GM19328 (cell line): ENCODE measurements at regions not wholly inside any gene's neighbourhood (a gene's known extent, or its start where the extent isn't known, plus 50 kb on each side); places are given as distances from the start of the nearest gene placed in this dataset.
A peak's percentile ranks its signal among the peaks of the same experiment; 100 is the strongest.
"Not testable (repeated sequence)": the region's sequence is repeated elsewhere in the genome, so short reads cannot be mapped to it uniquely, and the experiment has no call there.

ENCODE experiments used
- ATAC-seq: cut with Tn5 transposase; IDR thresholded peaks from one replicate; pipeline ENCODE4 v1.9.1; 2021; ENCODE audit warnings: mild to moderate bottlenecking, moderate library complexity; ENCODE audit not compliant: unreplicated experiment

DNA sequence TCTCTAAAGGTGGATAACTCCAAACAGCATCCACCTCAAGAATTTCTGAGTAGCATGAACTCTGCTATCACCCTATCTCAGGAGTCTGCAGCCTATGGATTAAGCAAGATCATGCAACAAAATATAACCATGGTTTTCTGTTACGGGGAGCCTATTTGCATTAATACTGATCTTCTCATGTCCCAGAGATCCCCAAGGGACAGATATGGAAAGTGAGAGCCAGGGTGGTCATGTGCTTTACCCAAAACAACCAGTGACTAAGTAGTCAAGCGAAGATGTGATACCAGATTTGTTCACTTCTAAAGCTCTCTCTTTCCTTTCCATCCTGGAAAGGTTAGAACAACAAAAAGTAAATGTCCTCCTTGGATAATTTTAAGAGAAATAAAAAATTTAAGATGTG lies 125.1 kb downstream of the PRRX1 start:
- no peak for ATAC-seq

DNA sequence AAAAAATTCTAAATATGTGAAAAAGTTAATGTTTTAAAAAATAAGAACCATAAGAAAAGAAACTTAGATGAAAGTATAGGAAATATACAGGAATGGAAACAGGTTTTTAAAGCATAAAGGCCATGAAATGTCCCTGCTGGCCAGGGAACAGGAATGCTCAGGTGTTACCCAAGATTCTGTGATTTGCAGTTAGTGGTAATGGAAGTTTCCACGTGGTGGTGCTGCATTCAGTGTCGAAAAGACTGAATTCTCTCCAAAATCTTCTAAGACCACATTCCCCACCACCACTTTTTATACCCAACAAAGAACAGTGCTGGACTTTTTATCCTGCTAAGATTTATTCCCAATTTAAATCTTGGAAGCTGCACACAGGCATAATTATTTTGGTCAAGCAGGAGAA lies 126.2 kb downstream of the PRRX1 start:
- ATAC-seq: no peak

DNA sequence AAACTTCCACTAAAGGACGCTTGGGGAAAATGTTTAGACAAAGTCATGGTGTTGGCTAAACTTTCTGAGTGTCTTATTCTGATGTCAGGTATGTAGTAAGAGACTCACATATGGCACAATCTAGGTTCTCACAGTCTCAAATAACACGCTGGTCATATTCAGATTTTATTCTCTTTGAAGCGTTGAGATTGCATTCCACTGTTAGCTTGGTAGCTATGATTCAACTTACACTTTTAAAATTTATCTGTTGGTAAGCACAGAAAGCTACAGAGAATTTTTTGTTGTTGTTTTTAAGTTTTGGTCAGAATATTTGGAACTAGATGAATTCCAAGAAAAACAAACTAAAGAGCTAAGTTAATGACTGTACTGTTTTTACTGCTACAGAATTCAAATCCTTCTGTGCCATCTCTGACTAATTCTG lies 126.7 kb downstream of the PRRX1 start:
- ATAC-seq: no peak

DNA sequence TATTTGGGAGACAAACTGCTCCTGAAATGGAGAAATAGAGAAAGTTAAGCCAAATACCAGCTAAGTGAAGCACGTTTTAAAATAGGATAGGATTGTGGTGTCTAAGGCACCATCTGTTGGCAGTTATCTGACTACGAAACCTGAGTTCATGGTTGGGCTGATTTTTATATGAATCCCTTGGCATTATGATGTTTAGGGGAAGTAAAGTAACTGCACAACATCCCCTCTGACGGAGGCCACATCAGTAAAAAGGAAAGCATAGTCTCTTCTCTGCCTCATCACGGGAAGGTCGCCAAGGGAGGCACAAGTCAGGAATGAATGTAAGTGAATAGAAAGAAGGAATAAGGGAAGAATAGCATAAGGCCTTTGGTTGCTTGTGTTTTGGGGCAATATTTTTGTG lies 128.0 kb downstream of the PRRX1 start:
- ATAC-seq: no peak

- ATAC-seq: no peak
Observed at GRCh38 chr1:170800265-170800664, 135.1 kb upstream of the MROH9 start.

GRCh38 chr1:170800812-170801211 lies 134.5 kb upstream of the MROH9 start:
- no peak for ATAC-seq

DNA sequence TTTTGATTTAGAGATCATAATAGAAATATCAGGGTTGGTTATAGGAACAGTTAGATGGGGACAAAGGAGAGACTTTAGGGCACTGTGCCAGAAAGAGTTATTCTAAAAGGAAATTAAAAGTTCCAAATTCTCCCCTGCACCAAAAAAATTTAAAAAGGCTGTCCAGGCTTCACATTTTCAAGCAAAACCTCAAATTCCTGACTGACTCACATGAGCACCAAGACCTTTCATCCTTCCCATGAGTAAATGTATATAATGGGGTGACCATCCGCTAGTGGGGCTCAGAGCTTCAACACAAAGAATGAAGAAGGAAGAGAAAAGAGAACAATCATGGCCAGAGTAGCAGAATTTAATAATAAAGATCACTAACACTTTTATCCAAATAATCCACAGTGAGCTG lies 131.6 kb upstream of the MROH9 start:
- ATAC-seq: no peak

DNA sequence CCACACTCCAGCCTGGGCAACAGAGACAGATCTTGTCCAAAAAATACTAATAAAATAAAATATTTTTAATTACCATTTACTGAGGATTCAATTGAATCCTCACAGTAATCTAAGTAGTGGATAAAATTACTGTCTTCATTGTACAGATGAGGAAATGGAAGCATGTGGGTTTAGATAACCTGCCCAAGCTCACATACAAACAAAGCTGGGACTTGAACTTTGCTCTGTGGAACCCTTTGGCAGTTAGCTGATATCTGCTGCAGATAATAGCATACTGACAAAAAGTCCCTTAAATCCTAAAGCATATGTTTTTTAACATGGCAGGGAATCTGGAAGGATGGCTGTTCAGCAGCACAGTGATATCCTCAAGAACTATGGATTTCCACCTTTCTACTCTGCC lies 130.9 kb upstream of the MROH9 start:
- ATAC-seq: no peak

GRCh38 chr1:170804879-170805278 lies 130.5 kb upstream of the MROH9 start:
- no peak for ATAC-seq

- no peak for ATAC-seq
Observed at GRCh38 chr1:170806961-170807360, 128.4 kb upstream of the MROH9 start.

GRCh38 chr1:170807432-170807831 lies 127.9 kb upstream of the MROH9 start:
- no peak for ATAC-seq

DNA sequence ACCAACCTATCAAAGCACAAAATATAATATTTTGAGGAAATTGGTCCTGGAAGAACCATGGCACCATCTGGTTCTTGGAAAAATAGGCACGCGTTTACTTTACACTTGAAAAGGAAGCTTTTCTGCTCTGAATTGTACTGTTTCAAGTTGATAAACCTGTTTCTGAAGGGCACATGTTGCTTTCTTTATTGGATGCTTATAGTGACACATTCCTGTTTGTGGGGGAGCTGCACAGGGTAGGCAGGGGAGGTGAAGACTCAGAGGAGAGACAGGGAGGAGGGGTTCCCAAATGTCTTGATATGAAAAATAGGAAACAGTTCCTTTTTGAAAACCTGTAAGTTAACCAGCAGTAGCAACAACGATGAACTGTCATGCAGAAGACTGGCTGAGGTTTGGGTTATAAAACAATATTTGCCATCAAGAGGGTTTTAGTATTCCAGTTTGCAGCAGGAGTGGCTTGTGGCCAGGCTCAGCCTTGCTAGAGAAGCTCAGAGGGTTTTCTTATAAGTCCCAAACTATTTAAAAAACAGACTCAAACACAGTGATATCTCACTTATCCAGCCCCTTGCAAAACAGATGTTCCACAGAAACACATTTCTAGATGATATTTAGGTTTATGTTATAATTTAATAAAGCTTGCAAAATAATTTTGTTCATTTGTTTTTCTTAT lies 127.0 kb upstream of the MROH9 start:
- ATAC-seq: no peak

GRCh38 chr1:170811013-170811412 lies 124.3 kb upstream of the MROH9 start:
- not testable (repeated sequence) for ATAC-seq

DNA sequence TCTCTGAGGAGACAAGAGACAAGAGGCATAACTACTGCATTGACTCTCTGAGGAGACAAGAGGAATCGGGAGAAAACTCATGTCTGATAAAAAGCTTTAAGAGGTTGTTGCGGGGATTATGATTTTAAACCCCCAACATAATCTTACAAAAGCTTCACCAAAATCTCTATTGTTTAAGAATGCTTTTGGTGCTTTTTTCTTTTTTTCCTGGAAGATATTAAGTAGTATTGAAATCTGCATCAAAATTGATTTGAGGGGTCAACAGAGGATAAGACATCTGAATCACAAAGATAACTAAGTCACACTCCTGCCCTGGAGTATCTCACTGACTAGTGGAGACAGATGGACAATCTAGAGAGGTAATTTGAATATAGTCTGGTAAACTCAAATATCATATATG lies 115.6 kb upstream of the MROH9 start:
- ATAC-seq: no peak

- ATAC-seq: no peak
Observed at GRCh38 chr1:170823120-170823519, 112.2 kb upstream of the MROH9 start.

GRCh38 chr1:170831276-170831675 lies 104.1 kb upstream of the MROH9 start:
- no peak for ATAC-seq

DNA sequence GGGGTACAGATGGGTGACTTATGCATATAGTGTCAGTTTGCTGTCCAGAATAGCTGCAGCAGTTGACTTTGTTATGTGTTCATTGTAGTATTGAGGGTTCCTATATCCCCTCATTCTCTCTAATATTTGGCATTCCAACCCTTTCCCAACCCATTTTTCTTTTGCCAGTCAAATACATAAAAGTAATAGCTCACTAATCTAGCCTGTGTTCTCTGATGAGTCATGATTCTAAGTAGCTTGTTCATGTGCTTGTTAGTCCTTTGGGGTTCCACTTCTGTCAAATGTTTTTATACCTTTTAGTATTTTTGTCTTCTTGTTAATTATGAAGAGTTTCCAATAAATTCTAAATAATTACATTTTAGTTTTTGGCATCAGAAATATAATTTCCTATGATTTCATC lies 99.2 kb upstream of the MROH9 start:
- ATAC-seq: no peak

DNA sequence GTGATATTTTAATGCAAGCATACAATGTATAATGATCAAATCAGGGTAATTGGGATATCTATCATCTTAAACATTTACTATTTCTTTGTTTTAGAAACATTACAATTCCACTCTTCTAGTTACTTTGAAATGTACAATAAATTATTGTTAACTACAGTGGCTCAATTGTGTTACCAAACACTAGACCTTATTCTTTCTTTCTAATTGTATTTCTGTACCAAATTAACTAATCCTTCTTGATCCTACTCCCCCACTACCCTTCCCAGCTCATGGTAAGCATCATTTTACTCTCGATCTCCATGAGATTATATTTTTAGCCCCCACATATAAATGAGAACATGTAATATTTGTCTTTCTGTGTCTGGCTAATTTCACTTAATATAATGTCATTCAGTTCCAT lies 95.0 kb upstream of the MROH9 start:
- ATAC-seq: no peak

- peak; percentile 74 for ATAC-seq
Observed at GRCh38 chr1:170853302-170853701, 82.0 kb upstream of the MROH9 start.

DNA sequence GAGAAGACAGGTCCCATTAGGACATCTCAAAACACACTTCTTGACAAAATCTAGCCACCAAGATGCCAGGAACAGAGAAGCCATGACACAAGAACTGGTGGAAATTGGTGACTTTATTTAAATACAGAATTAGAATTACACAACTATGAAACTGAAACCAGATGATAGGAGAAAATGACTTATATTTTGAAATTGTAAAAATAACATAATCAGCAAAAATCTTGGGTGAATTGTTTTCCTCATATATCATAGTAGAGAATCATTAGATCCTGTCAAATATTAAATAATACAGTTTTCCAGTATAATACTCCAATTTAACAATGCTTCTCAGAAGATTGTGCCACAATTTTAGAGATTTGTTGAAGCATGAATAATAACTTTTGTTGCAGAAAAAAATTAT lies 81.5 kb upstream of the MROH9 start:
- ATAC-seq: no peak

DNA sequence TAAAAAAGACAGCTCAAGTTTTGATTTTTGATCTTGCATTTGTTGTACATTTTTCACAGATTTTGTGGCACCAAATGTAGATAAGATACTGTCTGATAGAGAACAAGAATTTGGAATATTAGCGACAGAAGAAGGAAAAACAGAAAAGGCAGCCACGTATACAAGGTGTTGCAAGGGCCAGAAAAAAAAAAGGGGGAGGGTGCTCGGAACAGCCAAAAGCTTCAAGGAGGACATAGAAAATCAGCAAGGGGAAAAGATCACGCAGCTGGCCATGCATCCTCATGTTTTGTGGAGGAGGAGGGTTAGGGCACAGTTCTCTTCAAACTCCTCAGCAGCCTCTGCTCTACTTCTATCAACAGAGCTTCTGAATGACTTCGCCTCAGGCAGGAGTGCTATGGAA lies 80.7 kb upstream of the MROH9 start:
- ATAC-seq: no peak

DNA sequence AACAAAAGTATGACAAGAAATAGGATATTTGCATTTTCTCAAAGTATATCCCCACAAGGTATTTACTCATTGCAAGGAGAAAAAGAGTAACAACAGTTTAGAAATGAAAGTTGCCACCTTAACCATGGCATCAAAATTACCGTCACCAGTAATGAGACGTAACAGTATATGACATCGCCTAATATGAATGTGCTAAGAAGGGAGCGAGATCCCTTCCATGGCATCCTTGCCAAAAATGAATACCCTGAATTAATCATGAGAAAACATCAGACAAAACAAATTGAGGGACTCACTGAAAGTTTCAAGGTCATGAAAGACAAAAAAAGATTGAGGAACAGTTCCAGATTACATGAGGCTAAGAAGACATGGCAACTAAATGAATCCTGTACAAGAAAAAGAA lies 78.9 kb upstream of the MROH9 start:
- ATAC-seq: no peak

DNA sequence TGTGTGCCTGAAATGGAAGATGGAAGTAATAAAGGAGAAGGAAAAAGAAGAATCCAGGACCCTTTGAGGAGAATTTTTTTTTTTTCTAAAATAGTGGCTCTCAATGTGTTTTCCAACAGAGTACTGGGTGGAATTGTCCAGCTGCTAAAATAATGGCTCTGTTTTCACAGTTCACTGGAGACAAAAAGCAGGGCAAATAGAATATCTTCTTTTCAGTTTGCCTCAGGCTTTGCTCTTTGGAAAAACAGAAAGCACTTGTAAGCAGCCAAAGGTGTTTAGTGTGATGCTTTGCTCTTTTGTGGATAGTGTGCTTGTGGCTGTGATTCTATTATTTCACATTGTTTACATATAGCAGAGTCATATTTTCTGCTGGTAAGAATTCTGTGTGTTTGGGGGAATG lies 77.4 kb upstream of the MROH9 start:
- no peak for ATAC-seq
